NCI-H460 (cell line): ENCODE measurements at regions not wholly inside any gene's neighbourhood (a gene's known extent, or its start where the extent isn't known, plus 50 kb on each side); places are given as distances from the start of the nearest gene placed in this dataset.
"Not testable (repeated sequence)": the region's sequence is repeated elsewhere in the genome, so short reads cannot be mapped to it uniquely, and the experiment has no call there.

ENCODE experiments used
- DNase-seq: peaks from one replicate; pipeline ENCODE4 v3.0.0-alpha.2; 2016; ENCODE audit warnings: low read depth; ENCODE audit errors: extremely low read depth

GRCh38 chr7:96770758-96771157, 61.1 kb upstream of the SEM1 start:
- no peak for DNase-seq

GRCh38 chr7:96772139-96772694, 62.6 kb upstream of the SEM1 start:
- DNase-seq: no peak

- no peak for DNase-seq
These were observed 63.8 kb upstream of the SEM1 start for GRCh38 chr7:96773483-96773882.

- DNase-seq: no peak
These were observed 64.7 kb upstream of the SEM1 start for GRCh38 chr7:96774358-96774757.

- no peak for DNase-seq
These were observed 65.4 kb upstream of the SEM1 start for GRCh38 chr7:96775046-96775445.

GRCh38 chr7:96778263-96778662, 68.6 kb upstream of the SEM1 start:
- no peak for DNase-seq

GRCh38 chr7:96781919-96782318, 72.3 kb upstream of the SEM1 start:
- no peak for DNase-seq

GRCh38 chr7:96782686-96783298, 73.1 kb upstream of the SEM1 start:
- not testable (repeated sequence) for DNase-seq

- no peak for DNase-seq
These were observed 75.0 kb upstream of the SEM1 start for GRCh38 chr7:96784597-96784996.

- DNase-seq: no peak
These were observed 76.8 kb upstream of the SEM1 start for GRCh38 chr7:96786261-96786997.

GRCh38 chr7:96786998-96787395, 77.4 kb upstream of the SEM1 start:
- no peak for DNase-seq

- no peak for DNase-seq
These were observed 80.3 kb upstream of the SEM1 start for GRCh38 chr7:96789914-96790313.

GRCh38 chr7:96792115-96792514, 82.5 kb upstream of the SEM1 start:
- DNase-seq: no peak

GRCh38 chr7:96794063-96794462, 84.4 kb upstream of the SEM1 start:
- no peak for DNase-seq

GRCh38 chr7:96800122-96800521, 90.5 kb upstream of the SEM1 start:
- no peak for DNase-seq

- no peak for DNase-seq
These were observed 91.2 kb upstream of the SEM1 start for GRCh38 chr7:96800824-96801223.

GRCh38 chr7:96819111-96819700, 109.6 kb upstream of the SEM1 start:
- DNase-seq: no peak

GRCh38 chr7:96821131-96821530, 111.5 kb upstream of the SEM1 start:
- DNase-seq: not testable (repeated sequence)

GRCh38 chr7:96822824-96823223, 113.2 kb upstream of the SEM1 start:
- no peak for DNase-seq

GRCh38 chr7:96823274-96823673, 113.6 kb upstream of the SEM1 start:
- DNase-seq: no peak

GRCh38 chr7:96824686-96825085, 115.0 kb upstream of the SEM1 start:
- DNase-seq: no peak

- no peak for DNase-seq
These were observed 115.6 kb upstream of the SEM1 start for GRCh38 chr7:96825285-96825684.
